Activated CD4-positive, alpha-beta T cell treated with anti-CD3 and anti-CD28 coated beads, Interleukin-2, amount 10 ng/mL, durations not matched to agents 7 days and 5 days (primary cell): ENCODE measurements at regions not wholly inside any gene's neighbourhood (a gene's known extent, or its start where the extent isn't known, plus 50 kb on each side); places are given as distances from the start of the nearest gene placed in this dataset.

ENCODE experiments used
- CTCF ChIA-PET: fragments of 350-600 bp; sonication (Branson Sonifier 250); formaldehyde crosslinking; loops from one replicate; lab custom pipeline; 2021; ENCODE audit warnings: antibody characterized with exemption; lab: Charles Lee
- POLR2A ChIA-PET: fragments of 350-600 bp; sonication (Branson Sonifier 250); formaldehyde crosslinking; loops from one replicate; lab custom pipeline; 2021; ENCODE audit warnings: antibody characterized with exemption; lab: Charles Lee
- DNase-seq: peaks from one replicate; pipeline ENCODE4 v3.0.0-alpha.2; 2020
- H3K27ac Mint-ChIP-seq: one replicate; pipeline ENCODE4 v1.8.0; 2021; ENCODE audit warnings: mild to moderate bottlenecking, moderate library complexity, mixed read lengths
- H3K27me3 Mint-ChIP-seq: one replicate; pipeline ENCODE4 v1.8.0; 2021; ENCODE audit warnings: mixed read lengths
- H3K36me3 Mint-ChIP-seq: one replicate; pipeline ENCODE4 v1.8.0; 2021; ENCODE audit warnings: low read depth, mixed read lengths
- H3K4me1 Mint-ChIP-seq: one replicate; pipeline ENCODE4 v1.8.0; 2021; ENCODE audit warnings: mixed read lengths
- H3K4me3 Mint-ChIP-seq: one replicate; pipeline ENCODE4 v1.8.0; 2021; ENCODE audit warnings: mild to moderate bottlenecking, moderate library complexity, mixed read lengths
- H3K9me3 Mint-ChIP-seq: one replicate; pipeline ENCODE4 v1.8.0; 2021; ENCODE audit warnings: mixed read lengths

DNA sequence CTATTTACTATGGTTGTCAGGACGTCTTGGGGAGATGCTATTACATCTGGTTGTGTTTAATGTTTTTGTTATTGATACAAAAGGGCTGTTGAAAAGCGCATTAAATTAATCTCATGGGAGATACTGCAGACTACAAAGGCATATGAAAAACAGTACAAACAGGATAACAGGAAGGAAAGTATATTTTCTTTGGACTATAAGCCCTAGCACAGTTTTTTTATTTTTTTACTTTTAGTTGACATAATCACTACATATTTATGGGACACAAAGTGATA is 341.3 kb downstream of the ARL4A start:
- H3K36me3 Mint-ChIP-seq = no peaks in the 10 kb centered on the region
- H3K27ac Mint-ChIP-seq = no peak overlapping the region
- no peak for DNase-seq
- POLR2A ChIA-PET = no interaction called here
- CTCF ChIA-PET = no interaction called here
- no peaks in the 10 kb centered on the region for H3K27me3 Mint-ChIP-seq
- H3K4me3 Mint-ChIP-seq = no peak overlapping the region
- H3K9me3 Mint-ChIP-seq = no peaks in the 10 kb centered on the region
- H3K4me1 Mint-ChIP-seq = no peaks in the 10 kb centered on the region

DNA sequence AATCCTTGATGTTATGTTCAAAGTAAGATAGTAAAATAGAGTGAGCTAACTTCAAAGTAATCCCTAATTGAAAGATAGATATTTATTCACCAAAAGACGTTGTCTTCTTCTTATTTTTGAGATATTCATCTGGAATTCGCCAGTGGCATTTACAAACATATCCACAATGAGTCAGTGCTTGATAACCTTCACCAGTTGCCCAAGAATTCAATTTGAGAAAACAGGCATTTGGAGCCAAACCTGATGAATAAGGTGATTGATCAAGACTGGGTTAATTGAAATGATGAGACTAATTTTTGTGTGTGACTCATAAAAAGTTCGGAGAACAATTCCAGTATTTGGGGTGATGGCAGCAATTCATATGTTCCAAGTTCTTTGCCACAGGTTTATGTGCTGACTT is 344.0 kb downstream of the ARL4A start:
- Mint-ChIP-seq H3K27me3 (no peaks in the 10 kb centered on the region), H3K4me3 (no peak overlapping the region), H3K9me3 (no peaks in the 10 kb centered on the region), H3K27ac (no peak overlapping the region), H3K36me3 (no peaks in the 10 kb centered on the region), H3K4me1 (no peaks in the 10 kb centered on the region)
- ChIA-PET CTCF (interaction anchor here (0.7 kb wide), 1 partner anchor 8 kb away, joined by 3 read pairs; no protein-coding TSS in a partner anchor), POLR2A (no interaction called here)
- no peak for DNase-seq

DNA sequence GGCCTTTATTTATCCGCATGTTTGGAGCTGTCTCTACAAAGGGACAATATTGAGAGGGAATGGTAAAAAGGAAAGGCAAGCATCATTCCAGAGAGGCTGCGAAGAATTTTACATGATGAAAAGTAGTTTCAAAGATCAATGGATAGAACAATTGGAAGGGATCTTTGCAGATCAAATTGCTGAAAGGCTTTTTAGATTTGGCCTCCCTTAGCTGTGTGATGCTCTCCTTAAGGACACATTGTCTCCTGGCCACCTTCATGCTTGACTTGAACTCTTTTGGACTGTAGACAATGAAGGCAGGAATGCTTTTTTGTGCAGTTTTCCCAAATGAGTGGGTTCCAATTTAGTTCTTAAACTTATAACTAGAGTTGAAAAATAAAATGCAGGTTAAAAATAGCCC is 344.7 kb downstream of the ARL4A start:
- POLR2A ChIA-PET = no interaction called here
- H3K4me3 Mint-ChIP-seq = no peak overlapping the region
- no peaks in the 10 kb centered on the region for H3K9me3 Mint-ChIP-seq
- H3K36me3 Mint-ChIP-seq = no peaks in the 10 kb centered on the region
- no peaks in the 10 kb centered on the region for H3K27me3 Mint-ChIP-seq
- DNase-seq = no peak
- H3K4me1 Mint-ChIP-seq = no peaks in the 10 kb centered on the region
- H3K27ac Mint-ChIP-seq = no peak overlapping the region
- CTCF ChIA-PET = interaction anchor here (0.7 kb wide), 1 partner anchor 9 kb away, joined by 3 read pairs; no protein-coding TSS in a partner anchor

DNA sequence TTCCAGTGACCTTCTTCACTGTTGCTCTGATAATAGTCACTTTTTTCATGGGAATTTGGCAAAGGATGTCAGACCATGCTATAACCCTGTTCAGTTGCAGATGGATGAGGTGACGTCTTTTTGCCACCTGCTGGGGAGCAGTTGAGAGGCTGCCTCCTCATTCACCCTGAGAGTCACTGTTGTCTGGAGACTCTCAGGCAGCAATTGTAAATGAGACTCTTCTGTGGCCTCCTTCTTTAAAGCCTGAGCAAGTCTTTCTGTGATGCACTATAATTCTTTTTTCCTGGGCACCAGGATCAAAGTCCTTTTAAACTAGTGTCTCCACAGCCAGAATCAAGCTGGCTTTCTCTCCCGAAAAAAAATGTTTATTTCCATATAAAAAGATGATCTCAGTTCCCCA is 345.1 kb downstream of the ARL4A start:
- Mint-ChIP-seq H3K27ac (no peak overlapping the region), H3K4me1 (no peaks in the 10 kb centered on the region), H3K36me3 (no peaks in the 10 kb centered on the region), H3K9me3 (no peaks in the 10 kb centered on the region), H3K4me3 (no peak overlapping the region), H3K27me3 (no peaks in the 10 kb centered on the region)
- POLR2A ChIA-PET = no interaction called here
- no peak for DNase-seq
- CTCF ChIA-PET = no interaction called here

DNA sequence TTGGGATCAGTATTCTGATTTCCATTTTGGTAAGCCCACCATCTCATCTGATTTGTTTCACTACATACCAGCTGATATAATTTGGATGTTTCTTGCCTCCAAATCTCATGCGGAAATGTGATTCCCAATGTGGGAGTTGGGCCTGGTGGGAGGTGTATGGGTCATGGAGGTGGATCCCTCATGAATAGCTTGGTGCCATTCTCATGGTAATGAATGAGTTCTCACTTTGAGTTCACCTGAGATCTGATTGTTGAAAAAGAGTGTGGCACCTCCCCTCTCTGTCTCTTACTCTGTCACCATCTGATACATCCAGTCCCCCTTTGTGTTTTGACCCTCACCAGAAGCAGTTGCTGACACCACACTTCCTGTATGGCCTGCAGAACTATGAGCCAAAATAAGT is 347.3 kb downstream of the ARL4A start:
- Mint-ChIP-seq H3K27ac (no peak overlapping the region), H3K36me3 (no peaks in the 10 kb centered on the region), H3K4me3 (no peak overlapping the region), H3K27me3 (no peaks in the 10 kb centered on the region), H3K4me1 (no peaks in the 10 kb centered on the region), H3K9me3 (no peaks in the 10 kb centered on the region)
- ChIA-PET CTCF (no interaction called here), POLR2A (no interaction called here)
- DNase-seq = no peak

DNA sequence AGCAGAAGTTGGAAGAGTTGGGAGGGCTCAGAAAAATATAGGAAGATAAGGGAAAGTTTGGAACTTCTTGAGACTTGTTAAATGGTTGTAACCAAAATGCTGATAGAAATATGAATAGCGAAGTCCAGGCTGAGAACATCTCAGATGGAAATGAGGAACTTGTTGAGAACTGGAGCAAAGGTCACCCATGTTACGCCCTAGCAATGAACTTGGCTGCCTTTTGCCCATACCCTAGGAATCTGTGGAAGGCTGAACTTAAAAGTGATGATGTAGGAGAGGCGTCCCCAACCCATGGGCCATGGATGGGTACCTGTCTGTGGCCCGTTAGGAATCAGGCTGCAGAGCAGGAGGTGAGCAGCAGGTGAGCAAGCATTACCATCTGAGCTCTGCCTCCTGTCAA is 347.8 kb downstream of the ARL4A start:
- H3K36me3 Mint-ChIP-seq = no peaks in the 10 kb centered on the region

DNA sequence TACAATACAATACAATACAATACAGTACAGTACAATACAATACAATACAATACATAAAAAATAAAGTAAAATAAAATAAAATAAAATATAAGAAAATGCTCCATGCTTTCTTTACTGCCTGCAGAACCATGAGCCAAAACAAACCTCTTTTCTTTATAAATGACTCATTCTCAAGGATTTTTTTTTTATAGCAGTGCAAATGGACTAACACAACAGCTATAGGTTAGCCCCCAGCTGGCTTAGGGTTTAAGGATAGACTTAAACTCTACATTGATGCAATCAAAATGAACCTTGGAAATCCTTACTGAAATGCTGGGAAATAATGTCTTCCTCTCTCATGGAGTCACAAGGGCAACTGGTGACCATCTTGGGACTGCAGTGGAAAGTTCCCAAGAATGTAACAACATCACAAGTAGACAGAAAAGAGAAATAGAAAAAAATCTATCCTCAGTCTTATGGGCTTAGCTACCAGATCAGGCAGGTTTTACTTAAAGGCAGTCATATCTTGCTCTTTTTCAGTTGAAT is 348.9 kb downstream of the ARL4A start:
- ChIA-PET POLR2A (no interaction called here), CTCF (no interaction called here)
- H3K9me3 Mint-ChIP-seq = no peaks in the 10 kb centered on the region
- no peak overlapping the region for H3K4me3 Mint-ChIP-seq
- H3K4me1 Mint-ChIP-seq = no peaks in the 10 kb centered on the region
- no peaks in the 10 kb centered on the region for H3K36me3 Mint-ChIP-seq
- no peaks in the 10 kb centered on the region for H3K27me3 Mint-ChIP-seq
- no peak for DNase-seq
- no peak overlapping the region for H3K27ac Mint-ChIP-seq

More for the DNA sequence above, 347.8 kb downstream of the ARL4A start:
- ChIA-PET CTCF (no interaction called here), POLR2A (no interaction called here)
- H3K4me1 Mint-ChIP-seq = no peaks in the 10 kb centered on the region
- no peak for DNase-seq
- H3K9me3 Mint-ChIP-seq = no peaks in the 10 kb centered on the region
- H3K27ac Mint-ChIP-seq = no peak overlapping the region
- no peaks in the 10 kb centered on the region for H3K27me3 Mint-ChIP-seq
- H3K4me3 Mint-ChIP-seq = no peak overlapping the region

DNA sequence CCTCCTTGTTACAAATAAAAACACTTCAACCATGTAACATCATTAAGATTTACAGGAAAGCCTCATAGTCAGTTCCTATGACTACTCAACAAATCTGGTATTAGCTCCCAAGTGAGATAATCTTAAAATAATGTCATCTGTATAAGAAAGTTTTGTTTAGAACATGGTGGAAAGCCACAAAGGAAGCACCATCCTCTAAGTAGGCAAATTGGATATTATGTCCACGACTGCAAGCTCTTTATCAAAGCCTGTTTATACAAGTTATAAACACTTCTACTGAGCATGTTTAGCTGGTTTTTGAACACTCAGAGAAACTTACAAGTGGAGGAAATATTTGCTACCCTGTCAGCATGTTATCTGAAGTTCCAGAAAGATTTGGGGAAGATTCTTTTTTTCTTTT is 349.8 kb downstream of the ARL4A start:
- peaks cover 1% of the 10 kb centered on the region for H3K27me3 Mint-ChIP-seq

DNA sequence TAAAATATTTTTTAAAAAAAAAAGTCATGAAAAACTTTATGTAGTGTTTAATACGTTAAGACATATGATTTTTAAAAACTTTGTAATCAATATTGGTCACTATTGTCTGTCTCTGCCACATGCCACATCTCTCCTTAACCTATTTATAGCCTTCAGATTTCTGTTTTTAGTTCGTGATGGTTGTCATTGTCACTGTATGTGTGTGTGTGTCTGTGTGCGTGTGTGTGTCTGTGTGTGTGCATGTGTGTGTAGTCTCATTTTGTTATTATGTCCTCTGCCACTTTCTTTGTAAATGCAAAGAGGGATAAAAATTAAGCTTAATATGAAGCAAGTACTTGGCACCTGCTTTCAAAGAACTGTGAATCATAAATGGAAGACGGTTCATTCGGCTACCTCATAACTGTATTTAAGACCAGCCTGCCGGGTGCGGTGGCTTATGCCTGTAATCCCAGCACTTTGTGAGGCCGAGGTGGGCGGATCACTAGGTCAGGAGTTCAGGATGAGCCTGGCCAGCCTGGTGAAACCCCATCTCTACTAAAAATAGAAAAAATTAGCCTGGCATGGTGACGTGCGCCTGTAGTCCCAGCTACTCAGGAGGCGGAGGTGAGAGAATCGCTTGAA is 354.0 kb downstream of the ARL4A start:
- POLR2A ChIA-PET = no interaction called here
- Mint-ChIP-seq H3K27me3 (peaks cover 5% of the 10 kb centered on the region), H3K4me1 (no peaks in the 10 kb centered on the region), H3K36me3 (no peaks in the 10 kb centered on the region), H3K27ac (no peak overlapping the region), H3K9me3 (no peaks in the 10 kb centered on the region), H3K4me3 (no peak overlapping the region)
- no peak for DNase-seq
- CTCF ChIA-PET = no interaction called here

More for the DNA sequence above, 349.8 kb downstream of the ARL4A start:
- Mint-ChIP-seq H3K27ac (no peak overlapping the region), H3K36me3 (no peaks in the 10 kb centered on the region), H3K9me3 (no peaks in the 10 kb centered on the region), H3K4me1 (no peaks in the 10 kb centered on the region), H3K4me3 (no peak overlapping the region)
- CTCF ChIA-PET = no interaction called here
- POLR2A ChIA-PET = no interaction called here
- DNase-seq = no peak

DNA sequence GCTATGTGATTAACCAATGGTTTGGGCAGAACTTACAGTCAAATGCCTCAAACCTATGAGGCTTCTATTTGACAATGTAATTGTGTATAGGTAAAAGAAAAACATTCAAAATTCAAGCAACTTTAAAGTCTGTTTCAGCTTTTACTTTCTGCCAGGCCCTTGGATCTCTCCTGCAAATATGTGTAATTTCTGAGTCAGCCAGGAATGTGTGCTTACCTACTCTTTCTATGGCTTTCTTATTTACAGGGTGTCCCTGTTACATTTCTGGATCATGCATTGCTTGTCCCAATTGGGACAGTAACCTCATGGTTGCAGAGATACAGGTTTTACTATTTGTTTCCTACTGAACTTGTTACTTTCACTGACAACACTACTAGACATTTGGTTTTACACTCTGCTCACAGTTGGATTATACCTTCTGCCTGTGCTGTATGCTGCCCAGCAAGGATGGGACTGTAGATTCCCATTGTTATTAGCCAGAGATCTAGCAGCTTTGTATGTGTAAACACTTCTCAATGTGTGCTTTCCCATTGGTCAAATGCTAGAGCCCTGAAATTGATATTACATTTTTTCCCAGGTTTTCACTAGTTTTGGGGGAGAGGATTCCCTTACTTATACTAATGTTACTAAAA is 355.3 kb downstream of the ARL4A start:
- CTCF ChIA-PET = interaction anchor here (0.6 kb wide), 1 partner anchor 193 kb away, joined by 3 read pairs; no protein-coding TSS in a partner anchor
- no peaks in the 10 kb centered on the region for H3K4me1 Mint-ChIP-seq
- POLR2A ChIA-PET = no interaction called here
- no peak overlapping the region for H3K27ac Mint-ChIP-seq
- no peaks in the 10 kb centered on the region for H3K9me3 Mint-ChIP-seq
- DNase-seq = no peak
- no peak overlapping the region for H3K4me3 Mint-ChIP-seq
- H3K36me3 Mint-ChIP-seq = no peaks in the 10 kb centered on the region
- peaks cover 5% of the 10 kb centered on the region for H3K27me3 Mint-ChIP-seq

DNA sequence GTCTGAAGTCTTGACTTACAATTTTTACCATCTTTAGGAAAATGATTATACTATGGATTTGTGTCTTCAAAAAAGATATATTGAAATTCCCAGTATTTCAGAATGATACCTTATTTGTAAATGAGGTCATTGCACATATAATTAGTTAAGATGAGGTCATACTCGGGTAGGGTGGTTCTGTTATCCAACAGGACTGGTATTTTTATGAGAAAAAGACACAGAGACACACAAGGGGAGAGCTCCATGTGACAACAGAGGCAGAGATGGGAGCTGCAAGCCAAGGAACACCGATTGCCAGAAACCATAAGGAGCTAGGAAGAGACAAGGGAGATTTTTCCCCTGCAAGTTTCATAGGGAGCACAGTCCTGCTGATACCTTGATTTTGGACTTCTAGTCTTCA is 356.9 kb downstream of the ARL4A start:
- H3K36me3 Mint-ChIP-seq = no peaks in the 10 kb centered on the region
- no peak overlapping the region for H3K4me3 Mint-ChIP-seq
- H3K4me1 Mint-ChIP-seq = no peaks in the 10 kb centered on the region
- no peak for DNase-seq
- no peak overlapping the region for H3K27ac Mint-ChIP-seq
- H3K27me3 Mint-ChIP-seq = peaks cover 5% of the 10 kb centered on the region
- H3K9me3 Mint-ChIP-seq = no peaks in the 10 kb centered on the region
- ChIA-PET POLR2A (no interaction called here), CTCF (no interaction called here)

DNA sequence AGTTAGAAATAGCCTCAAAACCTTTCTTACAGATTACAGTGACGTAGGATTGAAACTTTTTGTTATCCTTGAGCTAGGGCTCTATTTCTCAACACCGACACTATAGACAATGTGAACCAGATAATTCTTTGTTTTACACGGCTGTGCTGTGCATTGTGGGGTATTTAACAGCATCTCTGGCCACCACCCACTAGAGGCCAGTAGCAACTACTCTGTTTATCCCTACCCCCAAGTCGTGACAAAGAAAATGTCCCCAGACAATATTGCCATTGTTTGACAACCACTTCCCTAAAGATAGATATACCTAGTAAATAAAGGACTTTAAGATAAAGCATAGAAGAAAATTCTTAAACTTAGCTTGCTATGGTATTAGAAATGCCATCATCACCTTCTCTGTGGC is 359.6 kb downstream of the ARL4A start:
- ChIA-PET CTCF (no interaction called here), POLR2A (no interaction called here)
- H3K4me3 Mint-ChIP-seq = no peak overlapping the region
- H3K9me3 Mint-ChIP-seq = no peaks in the 10 kb centered on the region
- H3K4me1 Mint-ChIP-seq = no peaks in the 10 kb centered on the region
- no peak for DNase-seq
- peaks cover 3% of the 10 kb centered on the region for H3K27me3 Mint-ChIP-seq
- H3K27ac Mint-ChIP-seq = no peak overlapping the region
- no peaks in the 10 kb centered on the region for H3K36me3 Mint-ChIP-seq

DNA sequence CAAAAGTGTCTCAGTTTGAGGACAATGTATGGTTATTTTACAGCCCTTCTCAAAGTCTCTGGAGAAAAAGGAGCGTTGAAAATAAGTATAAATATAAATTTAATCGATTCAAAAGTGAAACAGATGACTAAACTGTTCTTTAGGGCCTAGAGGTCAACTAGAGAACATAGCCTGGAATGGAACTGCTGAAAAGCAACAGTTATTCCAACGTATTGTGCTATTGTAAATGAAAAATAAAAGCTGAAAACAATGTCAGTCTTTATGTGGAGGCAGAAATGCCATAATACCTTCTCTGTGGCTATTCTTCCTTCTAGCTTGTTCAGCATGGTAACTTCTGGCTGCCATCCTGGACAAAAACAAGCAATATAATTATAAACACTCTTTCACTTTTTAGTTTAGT is 362.5 kb downstream of the ARL4A start:
- Mint-ChIP-seq H3K27me3 (no peaks in the 10 kb centered on the region), H3K27ac (no peak overlapping the region), H3K4me1 (no peaks in the 10 kb centered on the region), H3K9me3 (no peaks in the 10 kb centered on the region), H3K4me3 (no peak overlapping the region), H3K36me3 (no peaks in the 10 kb centered on the region)
- no peak for DNase-seq
- ChIA-PET CTCF (no interaction called here), POLR2A (no interaction called here)

DNA sequence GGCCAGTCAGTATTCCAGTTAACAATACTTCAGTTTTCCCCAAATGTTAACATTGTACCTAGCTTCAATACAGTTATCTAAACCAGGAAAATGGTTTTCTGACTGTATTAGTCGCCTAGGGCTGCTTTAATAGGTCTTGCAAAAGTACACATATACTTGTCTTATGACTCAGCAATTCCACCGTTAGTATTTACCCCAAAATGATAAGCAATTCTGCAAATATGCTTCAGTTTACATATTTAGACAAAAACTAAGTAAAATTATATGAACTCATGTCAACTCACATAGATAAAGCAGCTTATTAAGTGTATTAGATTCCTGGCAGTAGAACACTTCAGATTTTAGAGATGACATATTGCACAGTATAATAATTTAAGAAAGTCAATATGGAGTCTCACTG is 363.3 kb downstream of the ARL4A start:
- no peak for DNase-seq
- Mint-ChIP-seq H3K9me3 (no peaks in the 10 kb centered on the region), H3K27ac (no peak overlapping the region), H3K36me3 (no peaks in the 10 kb centered on the region), H3K4me3 (no peak overlapping the region), H3K4me1 (no peaks in the 10 kb centered on the region), H3K27me3 (no peaks in the 10 kb centered on the region)
- ChIA-PET POLR2A (no interaction called here), CTCF (interaction anchor here (0.6 kb wide), 1 partner anchor 797 kb away, joined by 3 read pairs; no protein-coding TSS in a partner anchor)
